Skeletal muscle tissue (tissue), 3 donors: ENCODE measurements at regions not wholly inside any gene's neighbourhood (a gene's known extent, or its start where the extent isn't known, plus 50 kb on each side); places are given as distances from the start of the nearest gene placed in this dataset.

Experiments used
- H3K27ac ChIP-seq: one replicate; pipeline ENCODE4 v1.7.0; 2013; ENCODE audit warnings: mild to moderate bottlenecking, low read depth, low read length, inconsistent platforms
- H3K27me3 ChIP-seq, 3 donors: one replicate each; pipeline ENCODE4 v1.7.0; 2013; ENCODE audit warnings: low read length in 3 of 3; ENCODE audit not compliant: control insufficient read depth in 3 of 3, insufficient read depth in 3 of 3
- H3K36me3 ChIP-seq, 3 donors: one replicate each; pipeline ENCODE4 v1.7.0; 2013; ENCODE audit warnings: low read length in 3 of 3; ENCODE audit not compliant: control insufficient read depth in 3 of 3, insufficient read depth in 3 of 3
- H3K4me1 ChIP-seq, 3 donors: one replicate each; pipeline ENCODE4 v1.7.0; 2013; ENCODE audit warnings: low read length in 3 of 3, mild to moderate bottlenecking in 3 of 3; ENCODE audit not compliant: control insufficient read depth in 3 of 3, insufficient read depth in 3 of 3
- H3K4me3 ChIP-seq, 3 donors: one replicate each; pipeline ENCODE4 v1.7.0; 2013; ENCODE audit warnings: low read length in 3 of 3
- H3K9ac ChIP-seq, 3 donors: one replicate each; pipeline ENCODE4 v1.7.0; 2013; ENCODE audit warnings: low read length in 3 of 3, mild to moderate bottlenecking in 3 of 3, moderate library complexity in 2 of 3, low read depth in 1 of 3
- H3K9me3 ChIP-seq, 3 donors: one replicate each; pipeline ENCODE4 v1.7.0; 2013; ENCODE audit warnings: low read length in 3 of 3; ENCODE audit not compliant: control insufficient read depth in 3 of 3
- donor health status: Osteomylitis.

DNA sequence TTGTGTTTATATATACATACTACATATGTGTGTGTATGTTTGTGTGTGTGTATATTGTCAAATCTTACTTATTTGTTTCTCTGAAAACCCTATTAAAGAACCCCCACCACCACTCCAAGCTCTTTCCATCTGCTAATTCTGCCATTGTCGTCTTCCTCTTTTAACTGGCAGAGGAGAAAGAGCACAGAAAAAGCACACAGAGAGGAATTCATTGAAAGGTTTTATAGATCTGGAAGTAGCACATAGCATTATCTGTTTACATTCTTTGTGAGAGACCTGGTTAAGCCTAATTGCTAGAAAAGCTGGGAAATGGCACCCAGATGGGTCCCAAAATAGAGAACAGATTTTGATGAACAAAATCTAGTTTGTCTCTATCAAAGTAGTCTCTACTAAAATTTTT lies 800.0 kb upstream of the PIK3C3 start:
- no peaks in the 10 kb centered on the region for H3K4me1 ChIP-seq
- no peaks in the 10 kb centered on the region for H3K27me3 ChIP-seq
- no peaks in the 10 kb centered on the region for H3K36me3 ChIP-seq
- no peak overlapping the region for H3K4me3 ChIP-seq
- H3K9me3 ChIP-seq = no peaks in the 10 kb centered on the region
- H3K27ac ChIP-seq = no peak overlapping the region
- no peak overlapping the region for H3K9ac ChIP-seq

DNA sequence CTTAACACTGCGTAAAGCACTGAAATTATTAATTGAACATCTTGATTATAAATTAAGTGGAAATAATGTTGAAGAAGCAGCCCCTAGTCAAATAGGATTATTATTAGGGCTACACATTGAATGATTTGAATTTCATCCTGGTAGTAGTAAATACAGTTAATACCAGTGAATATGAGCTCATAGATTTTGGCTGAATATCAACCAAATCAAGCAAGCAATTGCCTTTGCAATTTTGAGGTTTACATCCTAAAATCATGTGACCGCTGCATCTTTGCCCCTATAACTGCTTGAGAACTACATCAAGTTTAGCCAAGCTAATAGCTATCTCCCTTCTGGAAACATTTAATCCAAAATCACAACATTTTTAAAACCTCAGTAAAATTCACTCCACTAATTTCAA lies 801.2 kb upstream of the PIK3C3 start:
- H3K36me3 ChIP-seq = no peaks in the 10 kb centered on the region
- H3K4me3 ChIP-seq = no peak overlapping the region
- no peaks in the 10 kb centered on the region for H3K4me1 ChIP-seq
- no peaks in the 10 kb centered on the region for H3K9me3 ChIP-seq
- no peaks in the 10 kb centered on the region for H3K27me3 ChIP-seq
- H3K27ac ChIP-seq = no peak overlapping the region
- no peak overlapping the region for H3K9ac ChIP-seq

DNA sequence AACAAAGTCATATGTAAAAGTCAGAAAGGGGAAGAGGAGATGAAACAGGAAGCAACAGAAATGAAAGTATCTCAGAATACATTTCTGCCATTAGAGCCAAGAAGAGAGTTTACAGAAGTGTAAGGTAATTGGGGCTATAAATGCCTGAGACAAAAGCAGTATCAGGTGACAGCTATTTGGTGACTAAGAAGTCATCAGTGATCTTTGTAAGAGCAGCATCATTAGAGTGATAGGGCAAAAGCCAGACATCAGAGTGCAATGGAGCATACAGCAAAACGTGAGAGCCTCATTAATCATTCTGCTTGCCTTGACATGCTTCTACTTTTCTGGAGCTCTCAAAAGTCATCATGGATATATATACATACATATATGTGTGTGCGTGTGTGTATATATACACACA lies 804.7 kb upstream of the PIK3C3 start:
- Histone ChIP-seq H3K27ac (no peak overlapping the region), H3K9ac (no peak overlapping the region), H3K36me3 (no peaks in the 10 kb centered on the region), H3K9me3 (no peaks in the 10 kb centered on the region), H3K4me3 (no peak overlapping the region), H3K4me1 (no peaks in the 10 kb centered on the region), H3K27me3 (no peaks in the 10 kb centered on the region)

DNA sequence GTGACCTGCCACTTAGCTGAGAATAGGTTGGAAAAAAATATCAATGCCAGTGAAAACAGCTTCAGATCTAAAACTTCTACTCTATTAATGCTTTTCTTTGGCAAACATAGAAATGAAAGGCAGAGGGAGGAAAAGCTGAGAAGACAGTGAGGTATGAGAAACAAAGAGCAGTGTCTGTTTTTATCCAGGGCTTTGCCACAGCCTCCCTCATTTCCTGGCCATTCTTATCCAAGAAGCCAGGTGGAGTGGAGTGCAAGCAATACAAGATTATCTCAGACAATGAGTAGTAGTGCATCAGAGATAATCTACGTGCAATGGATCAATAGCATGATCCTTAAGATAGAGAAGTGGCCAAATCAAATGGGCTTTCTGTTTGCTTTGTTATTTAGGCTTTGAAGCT lies 808.7 kb upstream of the PIK3C3 start:
- Histone ChIP-seq H3K9ac (no peak overlapping the region), H3K36me3 (no peaks in the 10 kb centered on the region), H3K9me3 (no peaks in the 10 kb centered on the region), H3K4me1 (no peaks in the 10 kb centered on the region), H3K27ac (no peak overlapping the region), H3K27me3 (no peaks in the 10 kb centered on the region), H3K4me3 (no peak overlapping the region)

DNA sequence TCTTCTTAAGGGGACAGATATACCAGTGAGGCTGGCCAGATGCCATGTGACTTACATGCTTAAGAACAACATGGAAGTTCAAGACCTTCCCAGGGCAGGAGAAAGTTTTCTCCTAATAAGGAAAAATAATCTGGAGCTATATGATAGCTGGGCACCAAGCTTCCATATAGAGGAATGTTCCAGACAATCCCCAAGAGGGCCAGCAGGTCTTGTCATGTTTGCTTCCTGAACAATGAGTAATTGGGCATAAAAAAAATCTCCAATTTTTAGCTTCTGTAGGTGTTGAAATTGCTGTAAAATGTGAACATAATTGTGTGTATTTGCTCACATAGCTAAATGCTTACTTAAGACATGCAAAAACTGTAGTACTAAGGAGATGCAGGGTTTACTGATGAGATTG lies 809.5 kb upstream of the PIK3C3 start:
- Histone ChIP-seq H3K27ac (no peak overlapping the region), H3K9me3 (no peaks in the 10 kb centered on the region), H3K9ac (no peak overlapping the region), H3K27me3 (no peaks in the 10 kb centered on the region), H3K36me3 (no peaks in the 10 kb centered on the region), H3K4me3 (no peak overlapping the region), H3K4me1 (no peaks in the 10 kb centered on the region)

DNA sequence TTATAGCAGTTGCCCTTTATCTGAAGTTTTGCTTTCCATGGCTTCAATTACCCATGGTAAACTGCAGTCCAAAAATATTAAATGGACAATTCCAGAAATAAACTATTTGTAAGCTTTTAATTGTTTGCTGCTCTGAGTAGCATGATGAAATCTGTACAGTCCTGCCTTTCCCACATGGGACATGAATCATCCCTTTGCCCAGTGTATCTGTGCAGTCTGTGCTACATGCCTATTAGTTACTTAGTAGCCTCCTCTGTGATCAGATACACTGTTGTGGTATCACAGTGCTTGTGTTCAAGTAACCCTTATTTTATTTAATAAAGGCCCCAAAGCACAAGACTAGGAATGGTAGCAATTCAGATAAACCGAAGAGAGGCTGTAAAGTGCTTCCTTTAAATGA lies 810.6 kb upstream of the PIK3C3 start:
- no peak overlapping the region for H3K9ac ChIP-seq
- no peak overlapping the region for H3K27ac ChIP-seq
- H3K4me1 ChIP-seq = no peaks in the 10 kb centered on the region

DNA sequence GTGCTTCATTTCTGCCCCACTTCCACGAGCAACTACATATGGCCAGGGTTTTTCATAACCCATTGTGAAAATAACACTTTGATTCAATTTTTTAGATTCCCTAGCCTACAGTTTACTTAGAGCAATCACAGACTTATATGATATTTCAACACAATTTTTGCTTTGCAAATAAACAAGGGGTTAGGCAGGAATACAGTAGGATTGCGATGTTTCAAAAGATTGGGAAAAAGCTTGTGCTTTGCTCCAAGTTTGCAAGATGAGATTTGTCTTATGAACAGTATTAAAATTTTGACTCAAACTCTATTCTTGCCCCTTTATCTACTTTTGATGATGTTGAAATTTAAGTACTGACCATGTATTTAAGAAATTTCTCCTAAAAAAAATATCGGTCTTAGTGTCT lies 814.5 kb upstream of the PIK3C3 start:
- Histone ChIP-seq H3K9me3 (no peaks in the 10 kb centered on the region), H3K36me3 (no peaks in the 10 kb centered on the region), H3K9ac (no peak overlapping the region), H3K27ac (no peak overlapping the region), H3K4me1 (no peaks in the 10 kb centered on the region), H3K27me3 (no peaks in the 10 kb centered on the region), H3K4me3 (no peak overlapping the region)

More for the DNA sequence above, 810.6 kb upstream of the PIK3C3 start:
- Histone ChIP-seq H3K27me3 (no peaks in the 10 kb centered on the region), H3K36me3 (no peaks in the 10 kb centered on the region), H3K9me3 (no peaks in the 10 kb centered on the region), H3K4me3 (no peak overlapping the region)

DNA sequence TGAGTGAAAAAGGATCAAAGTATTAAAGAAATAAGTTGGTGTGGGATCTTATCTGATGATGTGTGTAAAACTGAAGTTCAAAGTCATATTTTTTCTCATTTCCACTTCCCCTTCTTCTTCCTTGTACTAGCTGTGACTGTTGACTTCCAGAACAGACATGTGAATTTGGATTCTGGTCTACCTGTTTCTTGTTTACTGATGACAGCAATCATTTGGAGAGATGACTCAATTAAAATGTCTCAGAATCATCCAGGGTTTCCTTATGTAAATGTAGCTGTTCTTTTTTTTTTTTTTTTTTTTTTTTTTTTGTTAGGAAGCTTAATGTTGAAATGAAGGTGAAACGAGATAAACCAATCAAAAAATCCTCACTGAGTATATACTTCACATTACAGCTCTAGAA lies 819.9 kb upstream of the PIK3C3 start:
- H3K9ac ChIP-seq = no peak overlapping the region
- H3K36me3 ChIP-seq = no peaks in the 10 kb centered on the region
- H3K27ac ChIP-seq = no peak overlapping the region
- no peaks in the 10 kb centered on the region for H3K9me3 ChIP-seq
- H3K4me1 ChIP-seq = no peaks in the 10 kb centered on the region
- no peak overlapping the region for H3K4me3 ChIP-seq
- H3K27me3 ChIP-seq = no peaks in the 10 kb centered on the region

DNA sequence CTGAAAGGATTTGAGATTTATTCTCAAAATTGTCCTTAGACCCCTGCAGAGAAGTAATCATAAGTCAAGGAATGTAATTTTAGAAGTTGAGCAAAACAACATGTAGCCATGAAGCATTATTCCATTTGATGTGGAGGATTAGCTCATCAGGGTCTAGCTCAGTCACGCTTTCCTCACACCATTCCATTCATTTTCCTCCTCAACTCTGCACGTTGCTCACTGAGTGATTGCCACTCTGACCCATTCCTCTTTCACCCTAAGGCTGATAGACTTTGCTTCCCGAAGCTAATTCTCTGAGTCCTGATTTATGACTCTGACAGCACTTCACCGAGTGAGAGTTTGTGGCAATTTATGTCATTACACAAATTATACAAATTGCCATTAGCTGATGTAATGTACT lies 820.6 kb upstream of the PIK3C3 start:
- no peaks in the 10 kb centered on the region for H3K4me1 ChIP-seq
- no peak overlapping the region for H3K9ac ChIP-seq
- H3K27ac ChIP-seq = no peak overlapping the region
- no peak overlapping the region for H3K4me3 ChIP-seq
- no peaks in the 10 kb centered on the region for H3K36me3 ChIP-seq
- no peaks in the 10 kb centered on the region for H3K9me3 ChIP-seq
- no peaks in the 10 kb centered on the region for H3K27me3 ChIP-seq

DNA sequence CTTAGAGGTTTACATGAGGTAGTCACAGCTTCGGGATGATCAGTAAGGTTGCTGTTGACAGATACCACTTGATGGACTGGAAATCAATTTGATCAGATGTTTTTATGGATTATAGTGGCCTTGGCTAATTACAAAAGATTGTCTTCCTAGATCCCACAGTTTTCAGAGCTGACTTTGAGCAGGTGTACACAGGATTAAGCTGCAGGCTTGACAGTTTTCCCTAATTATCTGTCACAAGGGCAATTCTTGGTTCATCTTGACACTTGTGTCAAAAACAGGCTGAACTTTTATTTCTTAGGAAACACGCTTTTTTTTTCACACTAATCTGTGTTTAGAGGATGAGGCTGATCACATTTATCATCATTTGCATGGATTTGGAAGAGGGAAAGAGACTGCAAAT lies 824.0 kb upstream of the PIK3C3 start:
- no peaks in the 10 kb centered on the region for H3K9me3 ChIP-seq
- H3K9ac ChIP-seq = no peak overlapping the region
- no peak overlapping the region for H3K4me3 ChIP-seq
- H3K4me1 ChIP-seq = no peaks in the 10 kb centered on the region
- H3K27me3 ChIP-seq = no peaks in the 10 kb centered on the region
- no peaks in the 10 kb centered on the region for H3K36me3 ChIP-seq
- no peak overlapping the region for H3K27ac ChIP-seq

DNA sequence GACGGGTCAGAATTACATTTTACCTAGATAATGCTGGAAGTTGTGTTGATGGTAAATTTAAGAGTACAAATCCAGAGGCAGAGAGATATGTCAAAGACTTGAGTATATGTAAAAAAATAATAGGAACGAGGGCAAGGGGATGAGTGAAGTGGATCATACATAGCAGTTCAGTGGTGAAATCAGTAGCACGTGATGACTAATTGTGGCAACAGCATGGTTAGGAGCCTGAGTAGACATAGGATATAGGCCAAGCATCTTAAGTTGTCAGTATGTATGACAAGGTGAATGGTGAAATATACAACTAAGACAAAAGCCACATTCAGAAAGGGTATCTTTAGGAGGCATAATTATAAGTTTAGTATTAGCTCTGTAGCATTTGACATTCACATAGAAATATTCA lies 826.5 kb upstream of the PIK3C3 start:
- Histone ChIP-seq H3K9me3 (no peaks in the 10 kb centered on the region), H3K4me3 (no peak overlapping the region), H3K27ac (no peak overlapping the region)

More for the DNA sequence above, 826.5 kb upstream of the PIK3C3 start:
- no peaks in the 10 kb centered on the region for H3K36me3 ChIP-seq
- no peak overlapping the region for H3K9ac ChIP-seq
- no peaks in the 10 kb centered on the region for H3K27me3 ChIP-seq
- no peaks in the 10 kb centered on the region for H3K4me1 ChIP-seq
